ENCODE measurements at regions not wholly inside any gene's neighbourhood (a gene's known extent, or its start where the extent isn't known, plus 50 kb on each side); places are given as distances from the start of the nearest gene placed in this dataset.

GRCh38 chr2:234134496-234134895, 84.0 kb downstream of the SPP2 start:
- DNase-seq, result no peak
- Histone ChIP-seq H3K27me3 (replicated peaks; ENCODE audit: insufficient read depth, low read length) (no peaks in the 10 kb centered on the region), H3K27ac (ENCODE audit: low read length) (no peak overlapping the region), H2AFZ (ENCODE audit: low read length) (no peak overlapping the region), H3K9me3 (replicated peaks; ENCODE audit: insufficient read depth, low read length) (no peaks in the 10 kb centered on the region), H3K36me3 (replicated peaks; ENCODE audit: insufficient read depth, low read length) (no peaks in the 10 kb centered on the region), H3K4me3 (ENCODE audit: low read length) (no peak overlapping the region), H3K9me2 (replicated peaks; ENCODE audit: insufficient read depth, low read length) (no peaks in the 10 kb centered on the region), H3K79me2 (ENCODE audit: low read length) (no peaks in the 10 kb centered on the region), H3K4me2 (ENCODE audit: low read depth, low read length) (no peak overlapping the region), H3K4me1 (ENCODE audit: low read length) (no peaks in the 10 kb centered on the region), H3K9ac (ENCODE audit: low read length) (no peak overlapping the region), H3F3A (ENCODE audit: insufficient read depth, low read length) (no peaks in the 10 kb centered on the region), H4K20me1 (ENCODE audit: insufficient read depth, low read length) (no peaks in the 10 kb centered on the region)
- TF ChIP-seq CTCF (IDR thresholded peaks at IDR 0.05; ENCODE audit: low read length), result no peak
- TF ChIP-seq EZH2 (optimal IDR thresholded peaks at IDR 0.05; ENCODE audit: low read depth, low read length), result no peak
- no peak for TF ChIP-seq EZH2phosphoT487 (IDR thresholded peaks at IDR 0.05; ENCODE audit: low read length)

GRCh38 chr2:234133004-234133403, 82.5 kb downstream of the SPP2 start:
- TF ChIP-seq EZH2phosphoT487 (IDR thresholded peaks at IDR 0.05; ENCODE audit: low read length) (no peak), EZH2 (optimal IDR thresholded peaks at IDR 0.05; ENCODE audit: low read depth, low read length) (no peak), CTCF (IDR thresholded peaks at IDR 0.05; ENCODE audit: low read length) (no peak)
- no peaks in the 10 kb centered on the region for H3K4me1 ChIP-seq (ENCODE audit: low read length)
- H4K20me1 ChIP-seq (ENCODE audit: insufficient read depth, low read length), result no peaks in the 10 kb centered on the region
- no peaks in the 10 kb centered on the region for H3K27me3 ChIP-seq (replicated peaks; ENCODE audit: insufficient read depth, low read length)
- no peak overlapping the region for H3K9ac ChIP-seq (ENCODE audit: low read length)
- no peak for DNase-seq
- no peak overlapping the region for H3K4me2 ChIP-seq (ENCODE audit: low read depth, low read length)
- H3K9me3 ChIP-seq (replicated peaks; ENCODE audit: insufficient read depth, low read length), result no peaks in the 10 kb centered on the region
- no peak overlapping the region for H2AFZ ChIP-seq (ENCODE audit: low read length)
- no peak overlapping the region for H3K27ac ChIP-seq (ENCODE audit: low read length)
- no peaks in the 10 kb centered on the region for H3K79me2 ChIP-seq (ENCODE audit: low read length)
- H3K36me3 ChIP-seq (replicated peaks; ENCODE audit: insufficient read depth, low read length), result no peaks in the 10 kb centered on the region
- H3F3A ChIP-seq (ENCODE audit: insufficient read depth, low read length), result no peaks in the 10 kb centered on the region
- no peak overlapping the region for H3K4me3 ChIP-seq (ENCODE audit: low read length)
- no peaks in the 10 kb centered on the region for H3K9me2 ChIP-seq (replicated peaks; ENCODE audit: insufficient read depth, low read length)

- H3K27me3 ChIP-seq (replicated peaks; ENCODE audit: insufficient read depth, low read length), result no peaks in the 10 kb centered on the region
- no peaks in the 10 kb centered on the region for H3K9me3 ChIP-seq (replicated peaks; ENCODE audit: insufficient read depth, low read length)
- no peak overlapping the region for H3K4me2 ChIP-seq (ENCODE audit: low read depth, low read length)
- no peak overlapping the region for H2AFZ ChIP-seq (ENCODE audit: low read length)
- H3K27ac ChIP-seq (ENCODE audit: low read length), result no peak overlapping the region
- no peaks in the 10 kb centered on the region for H3K36me3 ChIP-seq (replicated peaks; ENCODE audit: insufficient read depth, low read length)
- H3K4me1 ChIP-seq (ENCODE audit: low read length), result no peaks in the 10 kb centered on the region
- TF ChIP-seq EZH2 (optimal IDR thresholded peaks at IDR 0.05; ENCODE audit: low read depth, low read length), result no peak
- TF ChIP-seq EZH2phosphoT487 (IDR thresholded peaks at IDR 0.05; ENCODE audit: low read length), result no peak
- no peak for TF ChIP-seq CTCF (IDR thresholded peaks at IDR 0.05; ENCODE audit: low read length)
- H3K79me2 ChIP-seq (ENCODE audit: low read length), result no peaks in the 10 kb centered on the region
- H4K20me1 ChIP-seq (ENCODE audit: insufficient read depth, low read length), result no peaks in the 10 kb centered on the region
- no peak overlapping the region for H3K9ac ChIP-seq (ENCODE audit: low read length)
- no peaks in the 10 kb centered on the region for H3F3A ChIP-seq (ENCODE audit: insufficient read depth, low read length)
- no peaks in the 10 kb centered on the region for H3K9me2 ChIP-seq (replicated peaks; ENCODE audit: insufficient read depth, low read length)
- no peak for DNase-seq
- no peak overlapping the region for H3K4me3 ChIP-seq (ENCODE audit: low read length)
These were observed 80.3 kb downstream of the SPP2 start for GRCh38 chr2:234130777-234131181.
